Prostate gland (tissue), 2 donors: ENCODE measurements at regions not wholly inside any gene's neighbourhood (a gene's known extent, or its start where the extent isn't known, plus 50 kb on each side); places are given as distances from the start of the nearest gene placed in this dataset.

Experiments
- DNase-seq: peaks from one replicate; pipeline ENCODE4 v3.0.0-alpha.2; 2019; ENCODE audit warnings: low spot score
- H3K27ac ChIP-seq, 2 donors: fragments of 200-600 bp; sonication (generic); 2 replicates each; pipeline ENCODE4 v1.5.1; 2017 to 2019
- H3K27me3 ChIP-seq: fragments of 200-600 bp; sonication (generic); replicated peaks from 2 replicates; pipeline ENCODE4 v1.5.1; 2019; ENCODE audit not compliant: insufficient read depth
- H3K36me3 ChIP-seq, 2 donors: fragments of 200-600 bp; sonication (generic); 1 replicate in 1 of 2; 2 replicates in 1 of 2; pipeline versions ENCODE4 v1.5.1 to v1.8.1; 2017 to 2019
- H3K4me1 ChIP-seq: fragments of 200-600 bp; sonication (generic); replicated peaks from 2 replicates; pipeline ENCODE4 v1.5.1; 2019
- H3K4me3 ChIP-seq, 2 donors: fragments of 200-600 bp; sonication (generic); 2 replicates each; pipeline ENCODE4 v1.5.1; 2017 to 2019
- H3K9me3 ChIP-seq: fragments of 200-600 bp; sonication (generic); 2 replicates; pipeline ENCODE4 v1.5.1; 2017
- CTCF ChIP-seq, 4 experiments: fragments of 200-600 bp in 2 of 4; fragments of 450-650 bp in 2 of 4; sonication (generic) in 2 of 4; IDR thresholded peaks; 1 replicate in 3 of 4; 2 replicates in 1 of 4; pipeline ENCODE4 v1.5.1; 2016 to 2019; ENCODE audit warnings: antibody characterized with exemption in 4 of 4, mild to moderate bottlenecking in 2 of 4, moderate library complexity in 2 of 4
- POLR2A ChIP-seq: fragments of 450-650 bp; IDR thresholded peaks from one replicate; pipeline ENCODE4 v1.6.1; 2016; ENCODE audit warnings: antibody characterized with exemption, mild to moderate bottlenecking
- POLR2AphosphoS5 ChIP-seq: sonication (generic); formaldehyde crosslinking; IDR thresholded peaks from one replicate; pipeline ENCODE4 v1.6.1; 2017; ENCODE audit warnings: antibody characterized with exemption
- WGBS: methylation state at CpG from one replicate; pipeline ENCODE4 v1.1.5; 2018; 5-methylcytosine and 5-hydroxymethylcytosine counted together
- intact Hi-C: fragments of 100-400 bp; cut with DNase I; formaldehyde crosslinking; loops from one replicate; pipeline ENCODE4 v1.14.2; 2022

GRCh38 chr4:117455088-117455487, 369.7 kb upstream of the TRAM1L1 start:
- TF ChIP-seq POLR2AphosphoS5 (no peak), POLR2A (no peak), CTCF (IDR thresholded peaks at IDR 0.05) (no peak)
- no peak overlapping the region for H3K4me3 ChIP-seq
- H3K27me3 ChIP-seq, result no peaks in the 10 kb centered on the region
- DNase-seq, result no peak
- H3K36me3 ChIP-seq, result no peaks in the 10 kb centered on the region
- H3K27ac ChIP-seq, result no peak overlapping the region
- H3K9me3 ChIP-seq, result no peaks in the 10 kb centered on the region
- whole genome bisulfite sequencing, result 19% methylated on average over 1 of the region's 1 CpG
- no peaks in the 10 kb centered on the region for H3K4me1 ChIP-seq
- intact Hi-C loops, result no loop called here

- no peak for TF ChIP-seq CTCF (IDR thresholded peaks at IDR 0.05)
- TF ChIP-seq POLR2AphosphoS5, result no peak
- no peak for TF ChIP-seq POLR2A
- no peaks in the 10 kb centered on the region for H3K27me3 ChIP-seq
- H3K4me1 ChIP-seq, result no peaks in the 10 kb centered on the region
- H3K27ac ChIP-seq, result no peak overlapping the region
- no peaks in the 10 kb centered on the region for H3K9me3 ChIP-seq
- H3K36me3 ChIP-seq, result no peaks in the 10 kb centered on the region
- intact Hi-C loops, result no loop called here
- H3K4me3 ChIP-seq, result no peak overlapping the region
- DNase-seq, result no peak
- 88% methylated on average over 5 of the region's 5 CpGs for WGBS
Measured at GRCh38 chr4:117466388-117466787, 381.0 kb upstream of the TRAM1L1 start.

- no peak for TF ChIP-seq CTCF (IDR thresholded peaks at IDR 0.05)
- no peak for TF ChIP-seq POLR2A
- TF ChIP-seq POLR2AphosphoS5, result no peak
- Histone ChIP-seq H3K36me3 (no peaks in the 10 kb centered on the region), H3K4me1 (no peaks in the 10 kb centered on the region), H3K4me3 (no peak overlapping the region), H3K27me3 (no peaks in the 10 kb centered on the region), H3K9me3 (no peaks in the 10 kb centered on the region), H3K27ac (no peak overlapping the region)
- no peak for DNase-seq
- intact Hi-C loops, result no loop called here
- WGBS, result 48% methylated on average over 2 of the region's 2 CpGs
Measured at GRCh38 chr4:117467404-117467803, 382.0 kb upstream of the TRAM1L1 start.

GRCh38 chr4:117474987-117475386, 389.6 kb upstream of the TRAM1L1 start:
- Histone ChIP-seq H3K27ac (no peak overlapping the region), H3K4me3 (no peak overlapping the region), H3K4me1 (no peaks in the 10 kb centered on the region), H3K27me3 (no peaks in the 10 kb centered on the region), H3K36me3 (no peaks in the 10 kb centered on the region), H3K9me3 (no peaks in the 10 kb centered on the region)
- no peak for TF ChIP-seq POLR2A
- no peak for TF ChIP-seq POLR2AphosphoS5
- TF ChIP-seq CTCF (IDR thresholded peaks at IDR 0.05), result no peak
- no peak for DNase-seq
- intact Hi-C loops, result no loop called here

- Histone ChIP-seq H3K4me1 (no peaks in the 10 kb centered on the region), H3K36me3 (no peaks in the 10 kb centered on the region), H3K27ac (no peak overlapping the region), H3K9me3 (no peaks in the 10 kb centered on the region), H3K27me3 (no peaks in the 10 kb centered on the region), H3K4me3 (no peak overlapping the region)
- DNase-seq, result no peak
- intact Hi-C loops, result no loop called here
- WGBS, result 81% methylated on average over 2 of the region's 2 CpGs
- TF ChIP-seq CTCF (IDR thresholded peaks at IDR 0.05) (no peak), POLR2A (no peak), POLR2AphosphoS5 (no peak)
Measured at GRCh38 chr4:117477925-117478324, 392.5 kb upstream of the TRAM1L1 start.
